Liver (tissue), 8 donors: ENCODE measurements at regions not wholly inside any gene's neighbourhood (a gene's known extent, or its start where the extent isn't known, plus 50 kb on each side); places are given as distances from the start of the nearest gene placed in this dataset.
"Not testable (repeated sequence)": the region's sequence is repeated elsewhere in the genome, so short reads cannot be mapped to it uniquely, and the experiment has no call there.

Source experiments
- DNase-seq: peaks from one replicate; pipeline ENCODE4 v3.0.0-alpha.2; 2017; ENCODE audit warnings: low spot score
- H3K27ac ChIP-seq, 2 donors: one replicate each; pipeline ENCODE4 v1.7.0; 2013; ENCODE audit warnings: inconsistent platforms in 2 of 2, low read length in 2 of 2, control low read depth in 1 of 2, low read depth in 1 of 2, mild to moderate bottlenecking in 1 of 2
- H3K27me3 ChIP-seq, 4 donors: one replicate each; pipeline versions ENCODE4 v1.6.1 to v1.7.0; 2013; ENCODE audit warnings: low read length in 3 of 4, inconsistent platforms in 1 of 4, mild to moderate bottlenecking in 1 of 4, moderate library complexity in 1 of 4; ENCODE audit not compliant: control insufficient read depth in 4 of 4, insufficient read depth in 4 of 4
- H3K36me3 ChIP-seq, 4 donors: one replicate each; pipeline versions ENCODE4 v1.6.1 to v1.7.0; 2013; ENCODE audit warnings: low read length in 3 of 4, mild to moderate bottlenecking in 3 of 4, low read depth in 1 of 4, moderate library complexity in 1 of 4; ENCODE audit not compliant: control insufficient read depth in 4 of 4, insufficient read depth in 3 of 4
- H3K4me1 ChIP-seq, 4 donors: one replicate each; pipeline versions ENCODE4 v1.6.1 to v1.7.0; 2013; ENCODE audit warnings: low read length in 3 of 4, mild to moderate bottlenecking in 3 of 4, moderate library complexity in 1 of 4; ENCODE audit not compliant: control insufficient read depth in 4 of 4, insufficient read depth in 4 of 4
- H3K4me3 ChIP-seq, 3 donors: one replicate each; pipeline versions ENCODE4 v1.6.1 to v1.7.0; 2013; ENCODE audit warnings: low read length in 3 of 3, control low read depth in 1 of 3, low read depth in 1 of 3, mild to moderate bottlenecking in 1 of 3
- H3K9ac ChIP-seq, 2 donors: one replicate each; pipeline ENCODE4 v1.7.0; 2013; ENCODE audit warnings: low read length in 2 of 2, mild to moderate bottlenecking in 2 of 2, moderate library complexity in 2 of 2, control low read depth in 1 of 2, low read depth in 1 of 2
- H3K9me3 ChIP-seq, 4 donors: one replicate each; pipeline versions ENCODE4 v1.6.1 to v1.7.0; 2013; ENCODE audit warnings: low read length in 3 of 4; ENCODE audit not compliant: control insufficient read depth in 4 of 4
- ATF3 ChIP-seq: IDR thresholded peaks from 2 replicates; pipeline ENCODE4 v1.6.1; 2016; ENCODE audit warnings: antibody characterized with exemption
- EGR1 ChIP-seq, 2 donors: IDR thresholded peaks; 2 replicates each; pipeline ENCODE4 v1.6.1; 2016 to 2018; ENCODE audit warnings: antibody characterized with exemption in 2 of 2, low read depth in 2 of 2
- FOXA1 ChIP-seq: IDR thresholded peaks from 2 replicates; pipeline ENCODE4 v1.6.1; 2016; ENCODE audit warnings: antibody characterized with exemption
- GABPA ChIP-seq, 2 donors: IDR thresholded peaks in 1 of 2; conservative IDR thresholded peaks in 1 of 2; 2 replicates each; pipeline ENCODE4 v1.6.1; 2016; ENCODE audit warnings: antibody characterized with exemption in 2 of 2, mild to moderate bottlenecking in 1 of 2, moderate library complexity in 1 of 2
- JUND ChIP-seq, 2 donors: IDR thresholded peaks; 2 replicates each; pipeline ENCODE4 v1.6.1; 2016; ENCODE audit warnings: antibody characterized with exemption in 2 of 2
- RAD21 ChIP-seq, 2 donors: IDR thresholded peaks; 2 replicates each; pipeline ENCODE4 v1.6.1; 2016; ENCODE audit warnings: antibody characterized with exemption in 2 of 2, mild to moderate bottlenecking in 2 of 2
- RXRA ChIP-seq, 2 donors: IDR thresholded peaks; 2 replicates each; pipeline ENCODE4 v1.6.1; 2017 to 2018; ENCODE audit warnings: antibody characterized with exemption in 2 of 2, mild to moderate bottlenecking in 1 of 2
- SP1 ChIP-seq: IDR thresholded peaks from 2 replicates; pipeline ENCODE4 v1.6.1; 2018; ENCODE audit warnings: antibody characterized with exemption, mild to moderate bottlenecking
- YY1 ChIP-seq: IDR thresholded peaks from 2 replicates; pipeline ENCODE4 v1.6.1; 2016; ENCODE audit warnings: antibody characterized with exemption, mild to moderate bottlenecking
- WGBS: extraction: QIAGEN DNeasy Blood & Tissue Kit; methylation state at CpG from one replicate; pipeline ENCODE4 v1.1.7; 2013; 5-methylcytosine and 5-hydroxymethylcytosine counted together
- TF ChIP-seq, protein P1 (sequence below): IDR thresholded peaks from 2 replicates; pipeline ENCODE4 v1.6.1; 2016; ENCODE audit warnings: antibody characterized with exemption
- TF ChIP-seq, protein P2 (sequence below): fragments of 150-350 bp; IDR thresholded peaks from 2 replicates; pipeline ENCODE4 v1.5.1; 2017; ENCODE audit warnings: improper control_type of control experiment, low read depth, low read length; ENCODE audit not compliant: missing input control
- TF ChIP-seq, protein P3 (sequence below): IDR thresholded peaks from 2 replicates; pipeline ENCODE4 v1.6.1; 2016; ENCODE audit warnings: antibody characterized with exemption, mild to moderate bottlenecking
- donor health status: healthy.
- donor health status: healthy.
- donor health status: healthy.
- donor health status: healthy.
- donor health status: healthy.

DNA sequence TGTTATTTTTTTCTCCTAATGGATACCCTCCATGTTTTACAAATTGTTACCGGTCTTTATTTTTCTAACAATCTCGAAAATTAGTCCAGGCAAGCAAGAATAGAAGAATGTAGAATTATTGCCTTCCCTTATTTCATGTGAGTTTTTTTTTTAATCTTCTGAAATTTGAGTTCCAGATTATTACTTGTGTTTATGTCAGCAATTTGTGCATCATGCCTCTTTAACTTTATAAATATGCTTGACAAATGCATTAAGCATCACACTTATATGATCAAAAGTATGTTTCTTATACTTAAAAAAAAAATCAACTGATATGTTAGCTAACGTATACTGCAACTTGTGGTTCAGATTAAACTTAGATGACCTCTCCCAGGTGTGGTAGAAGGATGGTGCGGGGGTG lies 242.7 kb upstream of the VSTM2A start:
- TF ChIP-seq SP1 (no peak), FOXA1 (no peak), YY1 (no peak), ATF3 (no peak), EGR1 (IDR thresholded peaks at IDR 0.05; ENCODE audit: low read depth in 2 of 2) (no peak), JUND (IDR thresholded peaks at IDR 0.05) (no peak), RXRA (IDR thresholded peaks at IDR 0.05) (no peak), GABPA (IDR thresholded peaks at IDR 0.05 in 1 of 2, conservative IDR thresholded peaks at IDR 0.05 in 1 of 2) (no peak), RAD21 (IDR thresholded peaks at IDR 0.05) (no peak)
- TF ChIP-seq, protein P1, sequence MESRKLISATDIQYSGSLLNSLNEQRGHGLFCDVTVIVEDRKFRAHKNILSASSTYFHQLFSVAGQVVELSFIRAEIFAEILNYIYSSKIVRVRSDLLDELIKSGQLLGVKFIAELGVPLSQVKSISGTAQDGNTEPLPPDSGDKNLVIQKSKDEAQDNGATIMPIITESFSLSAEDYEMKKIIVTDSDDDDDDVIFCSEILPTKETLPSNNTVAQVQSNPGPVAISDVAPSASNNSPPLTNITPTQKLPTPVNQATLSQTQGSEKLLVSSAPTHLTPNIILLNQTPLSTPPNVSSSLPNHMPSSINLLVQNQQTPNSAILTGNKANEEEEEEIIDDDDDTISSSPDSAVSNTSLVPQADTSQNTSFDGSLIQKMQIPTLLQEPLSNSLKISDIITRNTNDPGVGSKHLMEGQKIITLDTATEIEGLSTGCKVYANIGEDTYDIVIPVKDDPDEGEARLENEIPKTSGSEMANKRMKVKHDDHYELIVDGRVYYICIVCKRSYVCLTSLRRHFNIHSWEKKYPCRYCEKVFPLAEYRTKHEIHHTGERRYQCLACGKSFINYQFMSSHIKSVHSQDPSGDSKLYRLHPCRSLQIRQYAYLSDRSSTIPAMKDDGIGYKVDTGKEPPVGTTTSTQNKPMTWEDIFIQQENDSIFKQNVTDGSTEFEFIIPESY = no peak
- TF ChIP-seq, protein P2, sequence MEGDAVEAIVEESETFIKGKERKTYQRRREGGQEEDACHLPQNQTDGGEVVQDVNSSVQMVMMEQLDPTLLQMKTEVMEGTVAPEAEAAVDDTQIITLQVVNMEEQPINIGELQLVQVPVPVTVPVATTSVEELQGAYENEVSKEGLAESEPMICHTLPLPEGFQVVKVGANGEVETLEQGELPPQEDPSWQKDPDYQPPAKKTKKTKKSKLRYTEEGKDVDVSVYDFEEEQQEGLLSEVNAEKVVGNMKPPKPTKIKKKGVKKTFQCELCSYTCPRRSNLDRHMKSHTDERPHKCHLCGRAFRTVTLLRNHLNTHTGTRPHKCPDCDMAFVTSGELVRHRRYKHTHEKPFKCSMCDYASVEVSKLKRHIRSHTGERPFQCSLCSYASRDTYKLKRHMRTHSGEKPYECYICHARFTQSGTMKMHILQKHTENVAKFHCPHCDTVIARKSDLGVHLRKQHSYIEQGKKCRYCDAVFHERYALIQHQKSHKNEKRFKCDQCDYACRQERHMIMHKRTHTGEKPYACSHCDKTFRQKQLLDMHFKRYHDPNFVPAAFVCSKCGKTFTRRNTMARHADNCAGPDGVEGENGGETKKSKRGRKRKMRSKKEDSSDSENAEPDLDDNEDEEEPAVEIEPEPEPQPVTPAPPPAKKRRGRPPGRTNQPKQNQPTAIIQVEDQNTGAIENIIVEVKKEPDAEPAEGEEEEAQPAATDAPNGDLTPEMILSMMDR = no peak
- TF ChIP-seq, protein P3, sequence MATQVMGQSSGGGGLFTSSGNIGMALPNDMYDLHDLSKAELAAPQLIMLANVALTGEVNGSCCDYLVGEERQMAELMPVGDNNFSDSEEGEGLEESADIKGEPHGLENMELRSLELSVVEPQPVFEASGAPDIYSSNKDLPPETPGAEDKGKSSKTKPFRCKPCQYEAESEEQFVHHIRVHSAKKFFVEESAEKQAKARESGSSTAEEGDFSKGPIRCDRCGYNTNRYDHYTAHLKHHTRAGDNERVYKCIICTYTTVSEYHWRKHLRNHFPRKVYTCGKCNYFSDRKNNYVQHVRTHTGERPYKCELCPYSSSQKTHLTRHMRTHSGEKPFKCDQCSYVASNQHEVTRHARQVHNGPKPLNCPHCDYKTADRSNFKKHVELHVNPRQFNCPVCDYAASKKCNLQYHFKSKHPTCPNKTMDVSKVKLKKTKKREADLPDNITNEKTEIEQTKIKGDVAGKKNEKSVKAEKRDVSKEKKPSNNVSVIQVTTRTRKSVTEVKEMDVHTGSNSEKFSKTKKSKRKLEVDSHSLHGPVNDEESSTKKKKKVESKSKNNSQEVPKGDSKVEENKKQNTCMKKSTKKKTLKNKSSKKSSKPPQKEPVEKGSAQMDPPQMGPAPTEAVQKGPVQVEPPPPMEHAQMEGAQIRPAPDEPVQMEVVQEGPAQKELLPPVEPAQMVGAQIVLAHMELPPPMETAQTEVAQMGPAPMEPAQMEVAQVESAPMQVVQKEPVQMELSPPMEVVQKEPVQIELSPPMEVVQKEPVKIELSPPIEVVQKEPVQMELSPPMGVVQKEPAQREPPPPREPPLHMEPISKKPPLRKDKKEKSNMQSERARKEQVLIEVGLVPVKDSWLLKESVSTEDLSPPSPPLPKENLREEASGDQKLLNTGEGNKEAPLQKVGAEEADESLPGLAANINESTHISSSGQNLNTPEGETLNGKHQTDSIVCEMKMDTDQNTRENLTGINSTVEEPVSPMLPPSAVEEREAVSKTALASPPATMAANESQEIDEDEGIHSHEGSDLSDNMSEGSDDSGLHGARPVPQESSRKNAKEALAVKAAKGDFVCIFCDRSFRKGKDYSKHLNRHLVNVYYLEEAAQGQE = no peak
- DNase-seq = no peak
- H3K9me3 ChIP-seq = no peaks in the 10 kb centered on the region

DNA sequence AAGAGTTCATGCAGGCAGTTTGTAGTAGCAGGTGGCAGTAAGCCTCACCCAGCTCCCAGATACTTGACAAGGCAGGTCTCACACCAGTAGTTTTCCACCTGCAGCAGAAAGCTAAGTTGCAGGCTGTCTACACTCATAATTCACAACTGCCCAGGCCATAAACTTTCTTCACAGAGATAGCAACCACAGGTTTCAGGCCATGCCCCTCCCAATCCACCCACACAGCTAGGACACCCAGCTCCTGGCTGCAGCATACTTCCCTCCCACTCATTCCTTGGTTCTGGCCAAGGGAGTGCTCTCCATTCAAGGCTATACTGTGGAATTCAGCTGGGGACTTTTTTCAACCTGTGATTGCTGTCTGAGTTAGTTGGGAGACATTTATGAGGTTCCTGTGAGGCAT lies 226.2 kb upstream of the VSTM2A start:
- DNase-seq, H3K9me3 ChIP-seq, H3K4me1 ChIP-seq, H3K4me3 ChIP-seq, H3K9ac ChIP-seq, H3K27ac ChIP-seq, H3K27me3 ChIP-seq, H3K36me3 ChIP-seq: not testable (repeated sequence)

More for the DNA sequence above, 242.7 kb upstream of the VSTM2A start:
- no peak overlapping the region for H3K27ac ChIP-seq
- H3K36me3 ChIP-seq = no peaks in the 10 kb centered on the region
- H3K9ac ChIP-seq = no peak overlapping the region
- no peaks in the 10 kb centered on the region for H3K27me3 ChIP-seq
- no peaks in the 10 kb centered on the region for H3K4me1 ChIP-seq
- no peak overlapping the region for H3K4me3 ChIP-seq
- WGBS = 67% methylated on average over 4 of the region's 4 CpGs
